A673 (cell line): ENCODE measurements at regions not wholly inside any gene's neighbourhood (a gene's known extent, or its start where the extent isn't known, plus 50 kb on each side); places are given as distances from the start of the nearest gene placed in this dataset.

Experiments used
- BruUV-seq: library from RNA; stranded (reverse); fragments of 400-500 nt; replicated peaks from 2 replicates; lab custom pipeline; 2021; lab: Mats Ljungman, UMichigan
- CTCF ChIA-PET: fragments of 300-600 bp; sonication (Branson Sonifier 250); formaldehyde crosslinking; loops from one replicate; lab custom pipeline; 2022; ENCODE audit warnings: antibody characterized with exemption; lab: Charles Lee
- POLR2A ChIA-PET: fragments of 300-600 bp; sonication (Branson Sonifier 250); formaldehyde crosslinking; loops from one replicate; lab custom pipeline; 2022; ENCODE audit warnings: antibody characterized with exemption; ENCODE audit not compliant: low non-redundant PET; lab: Charles Lee
- DNase-seq: peaks from one replicate; pipeline ENCODE4 v3.0.0-alpha.2; 2015; ENCODE audit warnings: low spot score
- H3K27ac ChIP-seq: fragments of 200-600 bp; sonication (generic); 2 replicates; pipeline ENCODE4 v1.5.1; 2016; ENCODE audit warnings: mixed run types, low read depth, mild to moderate bottlenecking, mixed read lengths, antibody characterized with exemption, low read length; ENCODE audit not compliant: poor library complexity, severe bottlenecking
- H3K27me3 ChIP-seq: fragments of 200-600 bp; sonication (generic); replicated peaks from 2 replicates; pipeline ENCODE4 v1.6.1; 2017; ENCODE audit warnings: mixed run types, low read depth, mild to moderate bottlenecking, mixed read lengths, antibody characterized with exemption, low read length; ENCODE audit not compliant: insufficient read depth, poor library complexity
- H3K36me3 ChIP-seq: fragments of 200-600 bp; sonication (generic); 2 replicates; pipeline ENCODE4 v1.6.1; 2016; ENCODE audit warnings: mixed run types, mild to moderate bottlenecking, mixed read lengths, antibody characterized with exemption, low read length; ENCODE audit not compliant: insufficient read depth, poor library complexity, severe bottlenecking
- H3K4me1 ChIP-seq: fragments of 200-600 bp; sonication (generic); 2 replicates; pipeline ENCODE4 v1.6.1; 2017; ENCODE audit warnings: mixed run types, mild to moderate bottlenecking, mixed read lengths, antibody characterized with exemption, low read length; ENCODE audit not compliant: insufficient read depth, poor library complexity, severe bottlenecking
- H3K4me3 ChIP-seq: fragments of 200-600 bp; sonication (generic); 2 replicates; pipeline ENCODE4 v1.5.1; 2016; ENCODE audit warnings: low read depth, mixed run types, mild to moderate bottlenecking, mixed read lengths, low read length; ENCODE audit not compliant: poor library complexity, severe bottlenecking
- H3K9me3 ChIP-seq: fragments of 200-600 bp; sonication (generic); 2 replicates; pipeline ENCODE4 v1.6.1; 2016; ENCODE audit warnings: mixed run types, low read depth, mild to moderate bottlenecking, mixed read lengths, antibody characterized with exemption, low read length; ENCODE audit not compliant: poor library complexity, severe bottlenecking
- EZH2 ChIP-seq: fragments of 200-600 bp; sonication (generic); IDR thresholded peaks from 2 replicates; pipeline ENCODE4 v1.6.1; 2017; ENCODE audit warnings: borderline replicate concordance, low read depth, mild to moderate bottlenecking, mixed read lengths, antibody characterized with exemption, low read length; ENCODE audit not compliant: poor library complexity, severe bottlenecking
- intact Hi-C: fragments of 100-400 bp; cut with micrococcal nuclease; formaldehyde crosslinking; loops from one replicate; pipeline ENCODE4 v1.10.0; 2022; ENCODE audit not compliant: unreplicated experiment
- TF ChIP-seq, protein P1 (sequence below): fragments of 300-800, 200-600 bp; sonication (generic); conservative IDR thresholded peaks from 2 replicates; pipeline ENCODE4 v1.5.1; 2017; ENCODE audit warnings: low read depth, mild to moderate bottlenecking, antibody characterized with exemption, low read length, moderate library complexity, mixed read lengths

DNA sequence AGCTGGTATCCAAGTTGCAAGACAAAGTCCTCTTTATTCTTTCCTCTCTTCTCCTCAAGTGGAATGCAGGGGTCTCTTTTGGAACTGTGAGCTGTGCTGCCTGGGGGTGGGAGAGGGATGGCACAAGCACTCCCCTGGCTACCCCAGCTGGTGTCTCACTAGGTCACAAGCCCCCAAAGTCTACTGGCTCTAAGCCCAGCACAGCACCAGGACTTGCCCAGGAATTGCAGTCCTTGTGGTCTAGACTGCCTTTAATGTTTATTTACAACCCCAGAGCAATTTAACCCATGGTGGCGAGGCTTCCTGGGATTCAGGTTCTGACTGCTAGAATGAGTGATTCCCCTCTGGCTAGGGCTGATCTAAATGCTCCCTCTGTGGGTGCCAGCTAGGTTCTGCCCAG lies 199.0 kb upstream of the STK17B start:
- POLR2A ChIA-PET = no interaction called here
- H3K4me1 ChIP-seq = peaks cover under 1% of the 10 kb centered on the region
- intact Hi-C loops = no loop called here
- CTCF ChIA-PET = no interaction called here
- no peaks in the 10 kb centered on the region for H3K36me3 ChIP-seq
- no peak overlapping the region for H3K4me3 ChIP-seq
- TF ChIP-seq, protein P1, sequence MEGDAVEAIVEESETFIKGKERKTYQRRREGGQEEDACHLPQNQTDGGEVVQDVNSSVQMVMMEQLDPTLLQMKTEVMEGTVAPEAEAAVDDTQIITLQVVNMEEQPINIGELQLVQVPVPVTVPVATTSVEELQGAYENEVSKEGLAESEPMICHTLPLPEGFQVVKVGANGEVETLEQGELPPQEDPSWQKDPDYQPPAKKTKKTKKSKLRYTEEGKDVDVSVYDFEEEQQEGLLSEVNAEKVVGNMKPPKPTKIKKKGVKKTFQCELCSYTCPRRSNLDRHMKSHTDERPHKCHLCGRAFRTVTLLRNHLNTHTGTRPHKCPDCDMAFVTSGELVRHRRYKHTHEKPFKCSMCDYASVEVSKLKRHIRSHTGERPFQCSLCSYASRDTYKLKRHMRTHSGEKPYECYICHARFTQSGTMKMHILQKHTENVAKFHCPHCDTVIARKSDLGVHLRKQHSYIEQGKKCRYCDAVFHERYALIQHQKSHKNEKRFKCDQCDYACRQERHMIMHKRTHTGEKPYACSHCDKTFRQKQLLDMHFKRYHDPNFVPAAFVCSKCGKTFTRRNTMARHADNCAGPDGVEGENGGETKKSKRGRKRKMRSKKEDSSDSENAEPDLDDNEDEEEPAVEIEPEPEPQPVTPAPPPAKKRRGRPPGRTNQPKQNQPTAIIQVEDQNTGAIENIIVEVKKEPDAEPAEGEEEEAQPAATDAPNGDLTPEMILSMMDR = no peak
- no peak for TF ChIP-seq EZH2
- DNase-seq = no peak
- H3K27me3 ChIP-seq = no peaks in the 10 kb centered on the region
- no TSS peak for BruUV-seq
- H3K9me3 ChIP-seq = no peaks in the 10 kb centered on the region
- H3K27ac ChIP-seq = no peak overlapping the region

DNA sequence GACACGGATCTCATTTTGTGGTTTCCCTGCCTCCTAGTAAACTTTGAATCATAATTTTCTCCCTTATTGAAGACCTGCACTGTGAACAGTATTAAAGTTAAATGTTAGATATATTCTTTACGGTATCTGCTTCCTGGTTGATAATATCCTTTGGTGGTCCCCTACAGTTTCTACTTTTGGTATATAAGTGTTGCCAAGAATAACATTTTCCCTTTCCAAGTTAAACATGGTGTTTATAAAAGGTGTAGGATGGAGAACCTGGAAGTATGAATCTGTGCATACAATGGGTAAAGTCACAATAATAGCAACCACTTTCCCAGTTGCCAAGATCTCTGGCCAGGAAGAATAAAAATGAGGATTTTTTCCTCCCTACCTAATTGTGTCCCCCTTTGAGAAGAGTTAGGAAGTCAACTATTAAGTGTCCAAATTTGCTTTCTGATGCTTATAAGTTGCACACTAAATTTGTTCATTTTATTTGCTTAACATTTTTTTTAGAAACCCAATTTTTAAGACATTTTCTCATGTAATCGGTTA lies 201.0 kb upstream of the STK17B start:
- H3K9me3 ChIP-seq = no peaks in the 10 kb centered on the region
- no peaks in the 10 kb centered on the region for H3K36me3 ChIP-seq
- H3K27ac ChIP-seq = no peak overlapping the region
- TF ChIP-seq EZH2 = no peak
- TF ChIP-seq, protein P1 = no peak
- POLR2A ChIA-PET = no interaction called here
- intact Hi-C loops = no loop called here
- no TSS peak for BruUV-seq
- no peak overlapping the region for H3K4me3 ChIP-seq
- H3K4me1 ChIP-seq = no peaks in the 10 kb centered on the region
- CTCF ChIA-PET = no interaction called here
- no peak for DNase-seq
- H3K27me3 ChIP-seq = no peaks in the 10 kb centered on the region

DNA sequence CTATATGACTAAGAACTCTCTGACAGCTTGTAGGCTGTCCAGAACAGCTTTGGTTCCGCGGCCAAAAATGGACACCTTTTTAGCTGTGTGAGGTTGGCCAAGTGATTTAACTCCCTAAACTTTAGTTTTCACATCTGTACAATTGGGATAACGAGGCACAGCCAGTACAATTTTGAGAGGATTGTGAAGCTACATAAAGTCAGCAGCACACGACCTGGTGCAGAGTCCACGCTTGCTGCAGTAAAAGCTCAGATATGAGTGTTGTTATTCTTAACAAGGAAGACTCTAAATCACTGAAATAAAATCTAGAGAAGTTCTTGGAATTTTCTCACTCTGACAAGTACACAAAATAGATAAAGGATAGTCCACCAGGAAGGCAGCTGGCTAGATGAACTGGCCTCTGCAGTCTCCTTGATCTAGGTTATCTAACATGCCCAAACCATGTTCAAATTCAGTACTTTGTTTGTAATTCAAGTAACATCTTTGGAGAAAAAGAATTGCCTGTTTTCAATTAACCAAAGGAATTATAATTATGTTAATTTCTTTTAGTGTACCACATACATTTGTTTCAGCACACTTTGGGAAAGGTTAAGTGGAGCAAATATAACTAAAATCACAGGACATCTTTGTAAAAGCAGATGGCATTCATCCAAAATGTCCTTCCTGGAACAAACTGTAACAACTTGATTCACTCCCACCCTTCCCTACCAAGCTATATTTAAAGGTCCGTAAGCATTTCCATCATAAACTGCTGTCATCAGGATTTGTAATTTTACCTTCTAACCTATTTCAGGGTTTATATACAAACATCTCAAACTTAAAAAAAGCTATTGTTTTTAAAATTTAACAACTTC lies 201.7 kb upstream of the STK17B start:
- intact Hi-C loops = no loop called here
- no peak overlapping the region for H3K4me3 ChIP-seq
- H3K36me3 ChIP-seq = no peaks in the 10 kb centered on the region
- H3K9me3 ChIP-seq = no peaks in the 10 kb centered on the region
- DNase-seq = no peak
- no peaks in the 10 kb centered on the region for H3K27me3 ChIP-seq
- ChIA-PET CTCF (no interaction called here), POLR2A (no interaction called here)
- no peak overlapping the region for H3K27ac ChIP-seq
- no TSS peak for BruUV-seq
- TF ChIP-seq EZH2 = no peak
- no peaks in the 10 kb centered on the region for H3K4me1 ChIP-seq
